ENCODE measurements at regions not wholly inside any gene's neighbourhood (a gene's known extent, or its start where the extent isn't known, plus 50 kb on each side); places are given as distances from the start of the nearest gene placed in this dataset.

DNA sequence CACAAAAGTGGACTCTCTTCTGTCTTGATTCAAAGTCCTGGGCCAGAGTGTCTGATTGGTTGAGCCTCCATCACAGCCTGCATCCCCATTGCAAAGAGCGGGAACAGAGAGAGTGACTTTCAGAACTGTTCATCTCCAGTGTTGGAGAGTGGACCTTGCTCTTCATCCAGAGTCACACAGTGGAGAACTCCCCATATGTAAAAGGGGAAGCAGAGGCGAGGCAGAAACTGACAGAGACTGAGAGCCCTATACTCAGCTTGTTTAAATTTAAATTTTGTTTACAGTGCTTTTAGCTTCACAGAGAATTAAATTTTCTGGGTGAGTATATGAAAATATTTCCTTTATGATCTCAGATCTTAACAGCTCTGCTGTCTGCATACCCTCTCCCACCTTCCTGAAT is 70.0 kb upstream of the SSBP2 start:
- no peak for TF ChIP-seq FOXP2 (optimal IDR thresholded peaks at IDR 0.05; ENCODE audit: borderline replicate concordance, extremely low read depth, extremely low read length, insufficient read depth)
- no peak for TF ChIP-seq SIN3A (IDR thresholded peaks at IDR 0.05; ENCODE audit: borderline replicate concordance, insufficient read depth, low read length)
- no peak for TF ChIP-seq POLR2AphosphoS5 (IDR thresholded peaks at IDR 0.05; ENCODE audit: low read depth, low read length)
- no peak for TF ChIP-seq TAF1 (IDR thresholded peaks at IDR 0.05; ENCODE audit: borderline replicate concordance, insufficient read depth, low read length)
- TF ChIP-seq, protein P1, sequence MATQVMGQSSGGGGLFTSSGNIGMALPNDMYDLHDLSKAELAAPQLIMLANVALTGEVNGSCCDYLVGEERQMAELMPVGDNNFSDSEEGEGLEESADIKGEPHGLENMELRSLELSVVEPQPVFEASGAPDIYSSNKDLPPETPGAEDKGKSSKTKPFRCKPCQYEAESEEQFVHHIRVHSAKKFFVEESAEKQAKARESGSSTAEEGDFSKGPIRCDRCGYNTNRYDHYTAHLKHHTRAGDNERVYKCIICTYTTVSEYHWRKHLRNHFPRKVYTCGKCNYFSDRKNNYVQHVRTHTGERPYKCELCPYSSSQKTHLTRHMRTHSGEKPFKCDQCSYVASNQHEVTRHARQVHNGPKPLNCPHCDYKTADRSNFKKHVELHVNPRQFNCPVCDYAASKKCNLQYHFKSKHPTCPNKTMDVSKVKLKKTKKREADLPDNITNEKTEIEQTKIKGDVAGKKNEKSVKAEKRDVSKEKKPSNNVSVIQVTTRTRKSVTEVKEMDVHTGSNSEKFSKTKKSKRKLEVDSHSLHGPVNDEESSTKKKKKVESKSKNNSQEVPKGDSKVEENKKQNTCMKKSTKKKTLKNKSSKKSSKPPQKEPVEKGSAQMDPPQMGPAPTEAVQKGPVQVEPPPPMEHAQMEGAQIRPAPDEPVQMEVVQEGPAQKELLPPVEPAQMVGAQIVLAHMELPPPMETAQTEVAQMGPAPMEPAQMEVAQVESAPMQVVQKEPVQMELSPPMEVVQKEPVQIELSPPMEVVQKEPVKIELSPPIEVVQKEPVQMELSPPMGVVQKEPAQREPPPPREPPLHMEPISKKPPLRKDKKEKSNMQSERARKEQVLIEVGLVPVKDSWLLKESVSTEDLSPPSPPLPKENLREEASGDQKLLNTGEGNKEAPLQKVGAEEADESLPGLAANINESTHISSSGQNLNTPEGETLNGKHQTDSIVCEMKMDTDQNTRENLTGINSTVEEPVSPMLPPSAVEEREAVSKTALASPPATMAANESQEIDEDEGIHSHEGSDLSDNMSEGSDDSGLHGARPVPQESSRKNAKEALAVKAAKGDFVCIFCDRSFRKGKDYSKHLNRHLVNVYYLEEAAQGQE (IDR thresholded peaks at IDR 0.05; ENCODE audit: insufficient read depth in 1 of 2, low read depth in 2 of 2, low read length in 2 of 2): no peak

DNA sequence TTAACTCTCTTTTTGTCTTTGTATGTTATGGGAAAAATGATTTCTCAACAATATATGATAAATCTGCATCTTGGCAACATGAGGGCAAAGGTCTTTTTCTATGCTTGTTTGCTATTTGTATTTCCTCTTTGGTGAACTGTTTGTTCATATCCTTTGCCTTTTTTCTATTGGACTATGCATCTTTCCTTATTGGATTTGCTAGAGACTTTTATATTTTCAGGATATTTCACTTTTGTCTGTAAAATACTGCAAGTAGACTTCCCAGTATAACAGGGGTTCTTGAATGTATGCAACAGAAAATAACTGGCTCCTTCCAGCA is 69.4 kb upstream of the SSBP2 start:
- TF ChIP-seq TAF1 (IDR thresholded peaks at IDR 0.05; ENCODE audit: borderline replicate concordance, insufficient read depth, low read length) (no peak), FOXP2 (optimal IDR thresholded peaks at IDR 0.05; ENCODE audit: borderline replicate concordance, extremely low read depth, extremely low read length, insufficient read depth) (no peak)

DNA sequence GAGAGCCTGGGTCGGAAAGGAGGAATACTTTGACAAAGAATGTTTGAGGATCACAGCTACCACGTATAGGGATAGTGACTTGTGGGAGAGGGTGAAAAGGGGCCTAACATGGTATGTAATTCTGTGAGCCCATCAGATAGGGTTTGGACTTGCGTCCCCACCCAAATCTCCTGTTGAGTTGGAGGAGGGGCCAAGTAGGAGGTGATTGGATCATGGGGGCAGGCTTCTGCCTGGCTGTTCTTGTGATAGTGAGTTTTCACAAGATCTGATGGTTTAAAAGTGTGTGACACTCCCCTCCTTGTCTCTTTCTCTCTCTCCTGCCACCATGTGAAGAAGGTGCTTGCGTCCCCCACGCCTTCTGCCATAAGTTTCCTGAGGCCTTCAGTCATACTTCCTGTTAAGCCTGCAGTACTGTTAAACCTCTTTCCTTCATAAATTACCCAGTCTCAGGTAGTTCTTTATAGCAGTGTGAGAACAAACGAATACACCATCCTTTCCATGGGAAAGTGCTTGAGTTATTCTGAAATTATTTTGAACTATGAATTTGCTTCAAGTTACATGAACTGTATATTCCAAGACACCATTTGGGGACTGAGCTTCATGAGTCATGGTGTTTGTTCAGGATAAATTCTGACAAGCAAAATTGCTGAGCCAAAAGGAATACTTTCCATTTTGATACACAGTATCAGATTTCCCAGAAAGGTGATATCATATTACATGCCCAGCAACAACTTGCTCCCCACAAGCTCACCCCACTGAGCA is 68.8 kb upstream of the SSBP2 start:
- TF ChIP-seq FOXP2 (optimal IDR thresholded peaks at IDR 0.05; ENCODE audit: borderline replicate concordance, extremely low read depth, extremely low read length, insufficient read depth) (no peak), SIN3A (IDR thresholded peaks at IDR 0.05; ENCODE audit: borderline replicate concordance, insufficient read depth, low read length) (no peak), POLR2AphosphoS5 (IDR thresholded peaks at IDR 0.05; ENCODE audit: low read depth, low read length) (no peak), TAF1 (IDR thresholded peaks at IDR 0.05; ENCODE audit: borderline replicate concordance, insufficient read depth, low read length) (no peak)
- TF ChIP-seq, protein P1 (IDR thresholded peaks at IDR 0.05; ENCODE audit: insufficient read depth in 1 of 2, low read depth in 2 of 2, low read length in 2 of 2): no peak

GRCh38 chr5:81817980-81818379 is 67.1 kb upstream of the SSBP2 start:
- no peak for TF ChIP-seq SIN3A (IDR thresholded peaks at IDR 0.05; ENCODE audit: borderline replicate concordance, insufficient read depth, low read length)
- TF ChIP-seq FOXP2 (optimal IDR thresholded peaks at IDR 0.05; ENCODE audit: borderline replicate concordance, extremely low read depth, extremely low read length, insufficient read depth): no peak
- TF ChIP-seq TAF1 (IDR thresholded peaks at IDR 0.05; ENCODE audit: borderline replicate concordance, insufficient read depth, low read length): no peak
- TF ChIP-seq, protein P1 (IDR thresholded peaks at IDR 0.05; ENCODE audit: insufficient read depth in 1 of 2, low read depth in 2 of 2, low read length in 2 of 2): no peak

GRCh38 chr5:81817086-81817485 is 66.2 kb upstream of the SSBP2 start:
- TF ChIP-seq FOXP2 (optimal IDR thresholded peaks at IDR 0.05; ENCODE audit: borderline replicate concordance, extremely low read depth, extremely low read length, insufficient read depth): no peak
- TF ChIP-seq TAF1 (IDR thresholded peaks at IDR 0.05; ENCODE audit: borderline replicate concordance, insufficient read depth, low read length): no peak
- TF ChIP-seq POLR2AphosphoS5 (IDR thresholded peaks at IDR 0.05; ENCODE audit: low read depth, low read length): no peak
- no peak for TF ChIP-seq SIN3A (IDR thresholded peaks at IDR 0.05; ENCODE audit: borderline replicate concordance, insufficient read depth, low read length)
- TF ChIP-seq, protein P1 (IDR thresholded peaks at IDR 0.05; ENCODE audit: insufficient read depth in 1 of 2, low read depth in 2 of 2, low read length in 2 of 2): no peak

Data from PFSK-1 (cell line).